CD4-positive, alpha-beta T cell treated with Interleukin-17A for 4 hours (primary cell): ENCODE measurements at regions not wholly inside any gene's neighbourhood (a gene's known extent, or its start where the extent isn't known, plus 50 kb on each side); places are given as distances from the start of the nearest gene placed in this dataset.

ENCODE experiments used
- DNase-seq: peaks from one replicate; pipeline ENCODE4 v3.0.0-alpha.2; 2020; ENCODE audit warnings: mixed read lengths

GRCh38 chr16:9425236-9425635, 333.8 kb downstream of the HAPSTR1 start:
- DNase-seq: no peak

GRCh38 chr16:9428355-9429005, 337.0 kb downstream of the HAPSTR1 start:
- DNase-seq: no peak

- DNase-seq: no peak
Measured at GRCh38 chr16:9429646-9430330, 338.3 kb downstream of the HAPSTR1 start.

- no peak for DNase-seq
Measured at GRCh38 chr16:9434659-9435058, 343.2 kb downstream of the HAPSTR1 start.

GRCh38 chr16:9436175-9436574, 344.7 kb downstream of the HAPSTR1 start:
- DNase-seq: no peak

GRCh38 chr16:9437115-9437514, 345.7 kb downstream of the HAPSTR1 start:
- no peak for DNase-seq

GRCh38 chr16:9438991-9439390, 347.5 kb downstream of the HAPSTR1 start:
- no peak for DNase-seq

- no peak for DNase-seq
Measured at GRCh38 chr16:9441012-9441411, 349.6 kb downstream of the HAPSTR1 start.

- DNase-seq: no peak
Measured at GRCh38 chr16:9443864-9444263, 352.4 kb downstream of the HAPSTR1 start.

GRCh38 chr16:9446471-9447194, 355.2 kb downstream of the HAPSTR1 start:
- no peak for DNase-seq

- no peak for DNase-seq
Measured at GRCh38 chr16:9447195-9447551, 355.7 kb downstream of the HAPSTR1 start.

GRCh38 chr16:9447699-9448098, 356.3 kb downstream of the HAPSTR1 start:
- no peak for DNase-seq

GRCh38 chr16:9449597-9449996, 358.2 kb downstream of the HAPSTR1 start:
- no peak for DNase-seq

- no peak for DNase-seq
Measured at GRCh38 chr16:9457215-9457614, 365.8 kb downstream of the HAPSTR1 start.

GRCh38 chr16:9458816-9459215, 367.4 kb downstream of the HAPSTR1 start:
- DNase-seq: no peak

GRCh38 chr16:9462984-9463383, 371.5 kb downstream of the HAPSTR1 start:
- no peak for DNase-seq

GRCh38 chr16:9463461-9463860, 372.0 kb downstream of the HAPSTR1 start:
- DNase-seq: no peak

- no peak for DNase-seq
Measured at GRCh38 chr16:9465161-9465560, 373.7 kb downstream of the HAPSTR1 start.

- no peak for DNase-seq
Measured at GRCh38 chr16:9469512-9469911, 378.1 kb downstream of the HAPSTR1 start.

GRCh38 chr16:9476744-9477143, 385.3 kb downstream of the HAPSTR1 start:
- no peak for DNase-seq

- no peak for DNase-seq
Measured at GRCh38 chr16:9479008-9479407, 387.6 kb downstream of the HAPSTR1 start.

GRCh38 chr16:9480503-9480902, 389.1 kb downstream of the HAPSTR1 start:
- DNase-seq: no peak

- no peak for DNase-seq
Measured at GRCh38 chr16:9481747-9482730, 390.6 kb downstream of the HAPSTR1 start.
